ENCODE measurements at regions not wholly inside any gene's neighbourhood (a gene's known extent, or its start where the extent isn't known, plus 50 kb on each side); places are given as distances from the start of the nearest gene placed in this dataset.

DNA sequence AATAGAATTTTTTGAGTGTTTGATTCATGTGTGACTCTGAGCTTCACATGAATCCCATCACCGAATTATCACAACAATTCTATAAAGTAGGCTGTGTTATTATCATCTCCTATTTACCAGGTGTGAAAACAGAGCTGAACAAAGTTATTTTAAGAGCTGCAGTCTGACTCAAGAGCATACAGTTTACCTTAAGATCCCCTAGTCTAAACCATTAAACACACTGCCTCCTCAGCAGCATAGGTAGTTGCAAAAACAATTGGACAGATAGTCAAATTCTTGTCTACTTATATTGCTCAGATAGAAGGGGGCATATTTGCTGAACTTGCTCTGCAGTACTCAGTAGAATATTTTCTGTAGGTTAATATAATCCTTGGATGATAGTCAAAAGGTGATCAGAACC, 219.8 kb upstream of the ATP2B1 start:
- ATAC-seq (no peak), DNase-seq (no peak)
- Histone ChIP-seq H3K4me3 (no peak overlapping the region), H3K27me3 (no peaks in the 10 kb centered on the region), H3K9me3 (no peaks in the 10 kb centered on the region), H3K4me1 (peaks cover 0 to 22% (median 0%) of the 10 kb centered on the region in 12 donors), H3K27ac (no peak overlapping the region), H3K36me3 (no peaks in the 10 kb centered on the region)
- intact Hi-C loops (cut with DNase I), result no loop called here
- TF ChIP-seq, protein P1, sequence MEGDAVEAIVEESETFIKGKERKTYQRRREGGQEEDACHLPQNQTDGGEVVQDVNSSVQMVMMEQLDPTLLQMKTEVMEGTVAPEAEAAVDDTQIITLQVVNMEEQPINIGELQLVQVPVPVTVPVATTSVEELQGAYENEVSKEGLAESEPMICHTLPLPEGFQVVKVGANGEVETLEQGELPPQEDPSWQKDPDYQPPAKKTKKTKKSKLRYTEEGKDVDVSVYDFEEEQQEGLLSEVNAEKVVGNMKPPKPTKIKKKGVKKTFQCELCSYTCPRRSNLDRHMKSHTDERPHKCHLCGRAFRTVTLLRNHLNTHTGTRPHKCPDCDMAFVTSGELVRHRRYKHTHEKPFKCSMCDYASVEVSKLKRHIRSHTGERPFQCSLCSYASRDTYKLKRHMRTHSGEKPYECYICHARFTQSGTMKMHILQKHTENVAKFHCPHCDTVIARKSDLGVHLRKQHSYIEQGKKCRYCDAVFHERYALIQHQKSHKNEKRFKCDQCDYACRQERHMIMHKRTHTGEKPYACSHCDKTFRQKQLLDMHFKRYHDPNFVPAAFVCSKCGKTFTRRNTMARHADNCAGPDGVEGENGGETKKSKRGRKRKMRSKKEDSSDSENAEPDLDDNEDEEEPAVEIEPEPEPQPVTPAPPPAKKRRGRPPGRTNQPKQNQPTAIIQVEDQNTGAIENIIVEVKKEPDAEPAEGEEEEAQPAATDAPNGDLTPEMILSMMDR (IDR thresholded peaks at IDR 0.05), result no peak
- TF ChIP-seq POLR2A (IDR thresholded peaks at IDR 0.05), result no peak
- WGBS, 4 donors, result 88 to 95% (median 91%) methylated on average over 1 of the region's 1 CpG

DNA sequence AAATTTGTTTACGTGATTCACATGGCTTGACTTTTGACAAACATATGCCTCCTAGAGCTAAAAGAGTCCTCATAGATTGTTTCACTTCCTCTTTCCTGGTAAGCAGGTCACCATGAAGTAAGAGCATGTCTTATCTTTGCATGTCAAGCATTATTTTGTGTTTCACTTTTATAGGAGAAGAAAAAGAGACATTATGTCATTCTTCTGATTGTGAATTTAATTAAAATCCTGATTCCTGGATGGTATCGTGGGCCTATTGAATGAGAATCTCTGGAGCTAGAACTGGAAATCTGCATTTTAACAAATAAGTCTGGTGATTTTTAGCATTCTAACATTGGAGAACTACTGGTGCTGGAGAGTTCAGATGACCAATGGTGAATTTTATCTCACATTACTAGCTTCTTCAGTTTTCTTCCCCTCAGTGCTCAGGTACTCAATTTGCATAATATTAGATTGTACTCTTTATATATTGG, 218.6 kb upstream of the ATP2B1 start:
- DNase-seq (no peak), ATAC-seq (no peak)
- intact Hi-C loops (cut with DNase I), result no loop called here
- H3K36me3 ChIP-seq, result no peaks in the 10 kb centered on the region
- TF ChIP-seq, protein P1 (IDR thresholded peaks at IDR 0.05), result no peak
- TF ChIP-seq POLR2A (IDR thresholded peaks at IDR 0.05), result no peak
- peaks cover 0 to 22% (median 0%) of the 10 kb centered on the region in 12 donors for H3K4me1 ChIP-seq
- H3K4me3 ChIP-seq, result no peak overlapping the region
- H3K9me3 ChIP-seq, result no peaks in the 10 kb centered on the region
- peak overlapping the region in 1 of 12 donors; percentile 25 for H3K27ac ChIP-seq
- no peaks in the 10 kb centered on the region for H3K27me3 ChIP-seq
- 77 to 94% (median 89%) methylated on average over 2 of the region's 2 CpGs for WGBS, 4 donors

DNA sequence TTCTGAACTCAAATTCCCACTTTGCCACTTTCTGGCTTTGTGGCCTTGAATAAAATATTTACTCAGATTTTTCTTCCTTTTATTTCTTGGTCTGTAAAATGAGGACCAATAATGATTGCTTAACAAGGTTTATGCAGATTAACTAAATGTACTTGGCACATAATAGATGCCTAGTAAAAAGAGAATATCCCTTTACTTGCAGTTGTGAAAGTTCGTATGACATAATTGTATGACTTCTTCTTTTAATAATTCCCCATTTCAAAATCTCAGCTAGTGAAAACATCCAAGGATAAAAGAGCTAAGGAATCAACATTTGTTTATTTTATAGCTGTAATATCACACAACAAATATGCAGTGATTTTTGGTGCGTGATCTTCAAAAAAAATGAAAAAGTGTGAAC, 215.6 kb upstream of the ATP2B1 start:
- WGBS, 4 donors, result 92 to 95% (median 92%) methylated on average over 2 of the region's 2 CpGs
- intact Hi-C loops (cut with DNase I), result no loop called here
- no peaks in the 10 kb centered on the region for H3K9me3 ChIP-seq
- H3K4me3 ChIP-seq, result no peak overlapping the region
- ATAC-seq, result no peak
- no peaks in the 10 kb centered on the region for H3K36me3 ChIP-seq
- no peak for DNase-seq
- H3K4me1 ChIP-seq, result peaks cover 0 to 22% (median 0%) of the 10 kb centered on the region in 12 donors
- H3K27me3 ChIP-seq, result no peaks in the 10 kb centered on the region
- peak overlapping the region in 1 of 12 donors; percentile 43 for H3K27ac ChIP-seq
- no peak for TF ChIP-seq POLR2A (IDR thresholded peaks at IDR 0.05)
- TF ChIP-seq, protein P1 (IDR thresholded peaks at IDR 0.05), result no peak

DNA sequence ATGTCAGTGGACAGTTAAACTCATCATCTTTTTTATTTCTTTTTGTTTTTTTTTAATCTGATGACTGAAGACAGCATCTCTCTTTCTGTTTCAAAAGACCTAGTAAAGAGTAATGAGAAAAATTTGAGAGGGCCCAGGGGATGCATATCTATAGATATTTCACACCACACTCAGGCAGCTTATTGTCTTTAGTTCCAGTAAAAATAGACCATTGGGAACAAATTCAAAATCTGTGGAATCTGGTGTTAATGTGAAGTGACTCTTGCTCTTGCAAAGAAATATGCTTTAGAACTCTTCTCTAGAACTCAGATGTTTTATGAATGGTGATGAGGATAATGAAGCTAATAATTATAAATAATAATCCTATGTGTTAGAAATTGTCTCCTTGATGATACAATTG, 214.5 kb upstream of the ATP2B1 start:
- Histone ChIP-seq H3K4me3 (no peak overlapping the region), H3K27me3 (no peaks in the 10 kb centered on the region), H3K9me3 (no peaks in the 10 kb centered on the region), H3K36me3 (no peaks in the 10 kb centered on the region), H3K27ac (no peak overlapping the region), H3K4me1 (peaks cover 0 to 22% (median 0%) of the 10 kb centered on the region in 12 donors)
- TF ChIP-seq POLR2A (IDR thresholded peaks at IDR 0.05), result no peak
- TF ChIP-seq, protein P1 (IDR thresholded peaks at IDR 0.05), result no peak
- intact Hi-C loops (cut with DNase I), result no loop called here
- DNase-seq (no peak), ATAC-seq (no peak)

All from heart left ventricle (tissue), 16 donors.